ENCODE measurements at regions not wholly inside any gene's neighbourhood (a gene's known extent, or its start where the extent isn't known, plus 50 kb on each side); places are given as distances from the start of the nearest gene placed in this dataset.
A peak's percentile ranks its signal among the peaks of the same experiment; 100 is the strongest.

GRCh38 chr11:70020336-70021214, 57.5 kb upstream of the ANO1 start:
- Histone ChIP-seq H3K4me1 (ENCODE audit: control insufficient read depth, insufficient read depth, low read length) (peaks cover 15% of the 10 kb centered on the region), H3K9me3 (ENCODE audit: control insufficient read depth, low read length) (peaks cover 18% of the 10 kb centered on the region), H3K36me3 (ENCODE audit: control insufficient read depth, insufficient read depth, low read length, severe bottlenecking) (no peaks in the 10 kb centered on the region), H3K27me3 (replicated peaks; ENCODE audit: control insufficient read depth, insufficient read depth, low read length) (no peaks in the 10 kb centered on the region), H3K4me3 (ENCODE audit: low read length) (no peak overlapping the region), H3K9ac (ENCODE audit: low read length) (no peak overlapping the region)
- peak; percentile 13 for DNase-seq (ENCODE audit: low read depth)

- DNase-seq (ENCODE audit: low read depth): no peak
- peaks cover 15% of the 10 kb centered on the region for H3K4me1 ChIP-seq (ENCODE audit: control insufficient read depth, insufficient read depth, low read length)
- no peak overlapping the region for H3K9ac ChIP-seq (ENCODE audit: low read length)
- H3K36me3 ChIP-seq (ENCODE audit: control insufficient read depth, insufficient read depth, low read length, severe bottlenecking): no peaks in the 10 kb centered on the region
- no peak overlapping the region for H3K4me3 ChIP-seq (ENCODE audit: low read length)
- peaks cover 18% of the 10 kb centered on the region for H3K9me3 ChIP-seq (ENCODE audit: control insufficient read depth, low read length)
- no peaks in the 10 kb centered on the region for H3K27me3 ChIP-seq (replicated peaks; ENCODE audit: control insufficient read depth, insufficient read depth, low read length)
Observed at GRCh38 chr11:70021586-70021985, 56.5 kb upstream of the ANO1 start.

GRCh38 chr11:70024036-70024772, 53.9 kb upstream of the ANO1 start:
- H3K36me3 ChIP-seq (ENCODE audit: control insufficient read depth, insufficient read depth, low read length, severe bottlenecking): no peaks in the 10 kb centered on the region
- H3K9ac ChIP-seq (ENCODE audit: low read length): no peak overlapping the region
- peaks cover 13% of the 10 kb centered on the region for H3K4me1 ChIP-seq (ENCODE audit: control insufficient read depth, insufficient read depth, low read length)
- no peaks in the 10 kb centered on the region for H3K27me3 ChIP-seq (replicated peaks; ENCODE audit: control insufficient read depth, insufficient read depth, low read length)
- peaks cover 18% of the 10 kb centered on the region for H3K9me3 ChIP-seq (ENCODE audit: control insufficient read depth, low read length)
- no peak for DNase-seq (ENCODE audit: low read depth)
- no peak overlapping the region for H3K4me3 ChIP-seq (ENCODE audit: low read length)

GRCh38 chr11:70024773-70025045, 53.4 kb upstream of the ANO1 start:
- Histone ChIP-seq H3K9me3 (ENCODE audit: control insufficient read depth, low read length) (peaks cover 18% of the 10 kb centered on the region), H3K27me3 (replicated peaks; ENCODE audit: control insufficient read depth, insufficient read depth, low read length) (no peaks in the 10 kb centered on the region), H3K36me3 (ENCODE audit: control insufficient read depth, insufficient read depth, low read length, severe bottlenecking) (no peaks in the 10 kb centered on the region), H3K4me3 (ENCODE audit: low read length) (no peak overlapping the region), H3K4me1 (ENCODE audit: control insufficient read depth, insufficient read depth, low read length) (peaks cover 8% of the 10 kb centered on the region), H3K9ac (ENCODE audit: low read length) (no peak overlapping the region)
- DNase-seq (ENCODE audit: low read depth): no peak

GRCh38 chr11:70025308-70025707, 52.8 kb upstream of the ANO1 start:
- no peak for DNase-seq (ENCODE audit: low read depth)
- Histone ChIP-seq H3K9me3 (ENCODE audit: control insufficient read depth, low read length) (peaks cover 18% of the 10 kb centered on the region), H3K36me3 (ENCODE audit: control insufficient read depth, insufficient read depth, low read length, severe bottlenecking) (no peaks in the 10 kb centered on the region)

GRCh38 chr11:70026012-70026411, 52.1 kb upstream of the ANO1 start:
- H3K4me3 ChIP-seq (ENCODE audit: low read length): no peak overlapping the region
- no peaks in the 10 kb centered on the region for H3K27me3 ChIP-seq (replicated peaks; ENCODE audit: control insufficient read depth, insufficient read depth, low read length)
- no peaks in the 10 kb centered on the region for H3K4me1 ChIP-seq (ENCODE audit: control insufficient read depth, insufficient read depth, low read length)
- no peaks in the 10 kb centered on the region for H3K36me3 ChIP-seq (ENCODE audit: control insufficient read depth, insufficient read depth, low read length, severe bottlenecking)
- peaks cover 18% of the 10 kb centered on the region for H3K9me3 ChIP-seq (ENCODE audit: control insufficient read depth, low read length)
- DNase-seq (ENCODE audit: low read depth): no peak
- H3K9ac ChIP-seq (ENCODE audit: low read length): no peak overlapping the region

More at GRCh38 chr11:70025308-70025707, 52.8 kb upstream of the ANO1 start:
- no peak overlapping the region for H3K9ac ChIP-seq (ENCODE audit: low read length)
- no peaks in the 10 kb centered on the region for H3K27me3 ChIP-seq (replicated peaks; ENCODE audit: control insufficient read depth, insufficient read depth, low read length)
- H3K4me1 ChIP-seq (ENCODE audit: control insufficient read depth, insufficient read depth, low read length): peaks cover 2% of the 10 kb centered on the region
- no peak overlapping the region for H3K4me3 ChIP-seq (ENCODE audit: low read length)

GRCh38 chr11:70026726-70027125, 51.4 kb upstream of the ANO1 start:
- Histone ChIP-seq H3K4me3 (ENCODE audit: low read length) (no peak overlapping the region), H3K4me1 (ENCODE audit: control insufficient read depth, insufficient read depth, low read length) (no peaks in the 10 kb centered on the region), H3K36me3 (ENCODE audit: control insufficient read depth, insufficient read depth, low read length, severe bottlenecking) (no peaks in the 10 kb centered on the region), H3K27me3 (replicated peaks; ENCODE audit: control insufficient read depth, insufficient read depth, low read length) (no peaks in the 10 kb centered on the region), H3K9me3 (ENCODE audit: control insufficient read depth, low read length) (peaks cover 18% of the 10 kb centered on the region), H3K9ac (ENCODE audit: low read length) (no peak overlapping the region)
- DNase-seq (ENCODE audit: low read depth): no peak

GRCh38 chr11:70027451-70027850, 50.7 kb upstream of the ANO1 start:
- no peak for DNase-seq (ENCODE audit: low read depth)
- no peaks in the 10 kb centered on the region for H3K36me3 ChIP-seq (ENCODE audit: control insufficient read depth, insufficient read depth, low read length, severe bottlenecking)
- H3K4me1 ChIP-seq (ENCODE audit: control insufficient read depth, insufficient read depth, low read length): no peaks in the 10 kb centered on the region
- H3K4me3 ChIP-seq (ENCODE audit: low read length): no peak overlapping the region
- H3K9ac ChIP-seq (ENCODE audit: low read length): no peak overlapping the region
- peaks cover 7% of the 10 kb centered on the region for H3K27me3 ChIP-seq (replicated peaks; ENCODE audit: control insufficient read depth, insufficient read depth, low read length)
- H3K9me3 ChIP-seq (ENCODE audit: control insufficient read depth, low read length): peaks cover 18% of the 10 kb centered on the region

- Histone ChIP-seq H3K4me1 (ENCODE audit: control insufficient read depth, insufficient read depth, low read length) (no peaks in the 10 kb centered on the region), H3K9me3 (ENCODE audit: control insufficient read depth, low read length) (peaks cover 12% of the 10 kb centered on the region)
- DNase-seq (ENCODE audit: low read depth): no peak
Observed at GRCh38 chr11:70028147-70028855, 49.8 kb upstream of the ANO1 start.

More at GRCh38 chr11:70028147-70028855, 49.8 kb upstream of the ANO1 start:
- H3K27me3 ChIP-seq (replicated peaks; ENCODE audit: control insufficient read depth, insufficient read depth, low read length): peaks cover 15% of the 10 kb centered on the region
- H3K36me3 ChIP-seq (ENCODE audit: control insufficient read depth, insufficient read depth, low read length, severe bottlenecking): no peaks in the 10 kb centered on the region
- H3K9ac ChIP-seq (ENCODE audit: low read length): no peak overlapping the region
- no peak overlapping the region for H3K4me3 ChIP-seq (ENCODE audit: low read length)

Measured in adipocyte (in vitro differentiated cells).